Transverse colon (tissue), 4 donors: ENCODE measurements at regions not wholly inside any gene's neighbourhood (a gene's known extent, or its start where the extent isn't known, plus 50 kb on each side); places are given as distances from the start of the nearest gene placed in this dataset.

Source experiments
- DNase-seq: peaks from one replicate; pipeline ENCODE4 v3.0.0-alpha.2; 2019
- H3K27ac ChIP-seq, 4 donors: fragments of 200-600 bp; sonication (generic); 2 replicates each; pipeline ENCODE4 v1.5.1; 2016 to 2018; ENCODE audit warnings: inconsistent platforms in 4 of 4
- H3K27me3 ChIP-seq: fragments of 200-600 bp; sonication (generic); 2 replicates; pipeline ENCODE4 v1.5.1; 2017; ENCODE audit warnings: inconsistent platforms
- H3K36me3 ChIP-seq, 4 donors: fragments of 200-600 bp; sonication (generic); 2 replicates each; pipeline ENCODE4 v1.5.1; 2017 to 2019; ENCODE audit warnings: inconsistent platforms in 4 of 4
- H3K4me1 ChIP-seq, 4 donors: fragments of 200-600 bp; sonication (generic); 2 replicates each; pipeline ENCODE4 v1.5.1; 2017 to 2020; ENCODE audit warnings: inconsistent platforms in 4 of 4
- H3K4me3 ChIP-seq, 4 donors: fragments of 200-600 bp; sonication (generic); 1 replicate in 1 of 4; 2 replicates in 3 of 4; pipeline versions ENCODE4 v1.5.1 to v1.6.1; 2017 to 2019; ENCODE audit warnings: inconsistent platforms in 4 of 4
- H3K9me3 ChIP-seq, 2 donors: fragments of 200-600 bp; sonication (generic); 2 replicates each; pipeline ENCODE4 v1.5.1; 2017 to 2019; ENCODE audit warnings: inconsistent platforms in 2 of 2
- EP300 ChIP-seq: sonication (generic); formaldehyde crosslinking; IDR thresholded peaks from one replicate; pipeline ENCODE4 v1.6.1; 2017; ENCODE audit warnings: antibody characterized with exemption, low read depth
- POLR2A ChIP-seq: fragments of 450-650 bp; IDR thresholded peaks from one replicate; pipeline ENCODE4 v1.6.1; 2016; ENCODE audit warnings: antibody characterized with exemption, mild to moderate bottlenecking, moderate library complexity
- POLR2AphosphoS5 ChIP-seq, 3 donors: sonication (generic); formaldehyde crosslinking; IDR thresholded peaks; one replicate each; pipeline ENCODE4 v1.6.1; 2016; ENCODE audit warnings: antibody characterized with exemption in 3 of 3
- WGBS, 2 donors: methylation state at CpG; one replicate each; pipeline ENCODE4 v1.1.5; 2018; ENCODE audit warnings: low coverage in 1 of 2; 5-methylcytosine and 5-hydroxymethylcytosine counted together
- in situ Hi-C, 4 donors: fragments of 200-750 bp; cut with MboI; loops; one replicate each; pipeline versions ENCODE4 v1.15.0 to v1.15.1; 2017; ENCODE audit warnings: low sequenced_read_pairs in 3 of 4, low pct_ligation_motif_present in 1 of 4, low pct_unique_long_range_greater_than_20kb in 1 of 4
- intact Hi-C: fragments of 100-400 bp; cut with DNase I; formaldehyde crosslinking; loops from one replicate; pipeline ENCODE4 v1.15.1; 2023; ENCODE audit warnings: low total_unique reads
- TF ChIP-seq, protein P1 (sequence below), 5 experiments: fragments of 200-600 bp in 3 of 5; fragments of 450-650 bp in 2 of 5; sonication (generic) in 3 of 5; IDR thresholded peaks; 1 replicate in 2 of 5; 2 replicates in 3 of 5; pipeline ENCODE4 v1.5.1; 2016 to 2017; ENCODE audit warnings: antibody characterized with exemption in 5 of 5, inconsistent platforms in 3 of 5, mild to moderate bottlenecking in 2 of 5, moderate library complexity in 1 of 5

DNA sequence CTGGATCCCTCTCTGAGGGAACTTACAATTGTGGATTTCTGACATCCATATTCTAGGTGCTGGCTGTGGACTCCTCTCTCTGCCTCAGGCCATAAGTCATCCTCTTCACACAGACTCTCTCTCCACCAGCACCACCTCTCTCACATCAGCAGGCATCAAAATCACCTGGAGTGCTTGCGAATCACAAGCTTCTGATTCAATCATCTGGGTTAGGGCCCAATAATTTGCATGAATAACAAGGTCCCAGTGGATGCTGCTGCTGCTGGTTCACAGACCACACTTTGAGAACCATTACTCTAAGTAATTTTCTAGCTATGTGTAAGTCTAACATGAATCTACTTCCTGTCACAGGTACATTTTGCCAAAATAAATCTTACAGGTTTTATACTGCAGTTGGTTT lies 214.9 kb downstream of the DSEL start:
- H3K36me3 ChIP-seq, result no peaks in the 10 kb centered on the region
- intact Hi-C loops (no loop called here), in situ Hi-C loops (no loop called here)
- no peak overlapping the region for H3K27ac ChIP-seq
- no peak for DNase-seq
- H3K4me1 ChIP-seq, result peaks cover 0 to 3% (median 0%) of the 10 kb centered on the region in 4 donors
- H3K27me3 ChIP-seq, result no peaks in the 10 kb centered on the region
- TF ChIP-seq EP300 (no peak), POLR2AphosphoS5 (IDR thresholded peaks at IDR 0.05) (no peak), POLR2A (no peak)
- TF ChIP-seq, protein P1, sequence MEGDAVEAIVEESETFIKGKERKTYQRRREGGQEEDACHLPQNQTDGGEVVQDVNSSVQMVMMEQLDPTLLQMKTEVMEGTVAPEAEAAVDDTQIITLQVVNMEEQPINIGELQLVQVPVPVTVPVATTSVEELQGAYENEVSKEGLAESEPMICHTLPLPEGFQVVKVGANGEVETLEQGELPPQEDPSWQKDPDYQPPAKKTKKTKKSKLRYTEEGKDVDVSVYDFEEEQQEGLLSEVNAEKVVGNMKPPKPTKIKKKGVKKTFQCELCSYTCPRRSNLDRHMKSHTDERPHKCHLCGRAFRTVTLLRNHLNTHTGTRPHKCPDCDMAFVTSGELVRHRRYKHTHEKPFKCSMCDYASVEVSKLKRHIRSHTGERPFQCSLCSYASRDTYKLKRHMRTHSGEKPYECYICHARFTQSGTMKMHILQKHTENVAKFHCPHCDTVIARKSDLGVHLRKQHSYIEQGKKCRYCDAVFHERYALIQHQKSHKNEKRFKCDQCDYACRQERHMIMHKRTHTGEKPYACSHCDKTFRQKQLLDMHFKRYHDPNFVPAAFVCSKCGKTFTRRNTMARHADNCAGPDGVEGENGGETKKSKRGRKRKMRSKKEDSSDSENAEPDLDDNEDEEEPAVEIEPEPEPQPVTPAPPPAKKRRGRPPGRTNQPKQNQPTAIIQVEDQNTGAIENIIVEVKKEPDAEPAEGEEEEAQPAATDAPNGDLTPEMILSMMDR (IDR thresholded peaks at IDR 0.05), result no peak
- WGBS, 2 donors, result 94 to 100% methylated on average over 1 of the region's 1 CpG
- H3K4me3 ChIP-seq, result no peak overlapping the region
- no peaks in the 10 kb centered on the region for H3K9me3 ChIP-seq

DNA sequence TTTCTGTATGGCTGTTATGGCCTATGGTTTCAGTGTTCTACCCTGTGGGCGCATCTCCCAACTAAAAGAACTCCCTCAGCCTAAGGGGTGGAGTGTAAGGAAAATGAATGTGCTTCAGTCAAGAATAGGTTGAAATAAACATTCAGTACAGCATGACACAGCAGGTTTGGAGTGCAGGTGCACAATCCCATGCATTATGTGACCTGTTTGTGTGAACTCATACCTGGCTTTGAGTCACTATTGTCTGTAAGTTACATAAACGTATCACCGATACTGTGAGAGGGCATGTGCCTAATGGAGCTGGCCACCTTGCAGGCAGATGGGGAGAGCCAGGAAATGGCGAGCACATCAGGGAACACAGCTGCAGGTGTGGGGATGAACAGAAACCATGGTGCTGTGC lies 216.0 kb downstream of the DSEL start:
- Histone ChIP-seq H3K9me3 (no peaks in the 10 kb centered on the region), H3K4me1 (peaks cover 0 to 3% (median 0%) of the 10 kb centered on the region in 4 donors), H3K27ac (no peak overlapping the region), H3K36me3 (no peaks in the 10 kb centered on the region), H3K27me3 (no peaks in the 10 kb centered on the region), H3K4me3 (no peak overlapping the region)
- WGBS, 2 donors, result 87 to 97% methylated on average over 3 to 4 of the region's 4 CpGs
- intact Hi-C loops, result no loop called here
- no peak for DNase-seq
- TF ChIP-seq, protein P1 (IDR thresholded peaks at IDR 0.05), result no peak
- no peak for TF ChIP-seq POLR2A
- TF ChIP-seq POLR2AphosphoS5 (IDR thresholded peaks at IDR 0.05), result no peak
- no peak for TF ChIP-seq EP300
- in situ Hi-C loops, result no loop called here

DNA sequence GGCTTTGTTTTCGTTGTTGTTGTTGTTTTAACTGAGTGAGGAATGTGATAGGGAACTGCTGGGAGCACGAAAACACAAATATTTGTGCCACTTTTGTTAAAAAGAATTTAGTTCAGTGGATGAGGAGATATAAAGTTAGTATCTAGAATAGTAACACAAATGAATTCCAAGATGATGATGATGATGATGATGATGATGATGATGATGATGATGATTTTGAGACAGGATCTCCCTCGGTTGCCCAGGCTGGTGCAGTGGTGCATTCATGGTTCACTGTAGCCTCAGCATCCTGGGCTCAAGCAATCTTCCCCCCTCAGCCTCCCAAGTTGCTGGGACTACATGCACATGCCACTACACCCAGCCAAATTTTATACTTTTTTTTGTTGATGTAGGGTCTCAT lies 223.7 kb downstream of the DSEL start:
- no peak for DNase-seq
- Histone ChIP-seq H3K4me1 (no peaks in the 10 kb centered on the region), H3K9me3 (no peaks in the 10 kb centered on the region), H3K36me3 (no peaks in the 10 kb centered on the region), H3K27ac (no peak overlapping the region), H3K27me3 (no peaks in the 10 kb centered on the region), H3K4me3 (no peak overlapping the region)
- TF ChIP-seq POLR2AphosphoS5 (IDR thresholded peaks at IDR 0.05), result no peak
- TF ChIP-seq, protein P1 (IDR thresholded peaks at IDR 0.05), result no peak
- no peak for TF ChIP-seq EP300
- no peak for TF ChIP-seq POLR2A
- in situ Hi-C loops, result no loop called here
- WGBS, 2 donors, result 47 to 73% methylated on average over 2 to 3 of the region's 3 CpGs
- intact Hi-C loops, result no loop called here

DNA sequence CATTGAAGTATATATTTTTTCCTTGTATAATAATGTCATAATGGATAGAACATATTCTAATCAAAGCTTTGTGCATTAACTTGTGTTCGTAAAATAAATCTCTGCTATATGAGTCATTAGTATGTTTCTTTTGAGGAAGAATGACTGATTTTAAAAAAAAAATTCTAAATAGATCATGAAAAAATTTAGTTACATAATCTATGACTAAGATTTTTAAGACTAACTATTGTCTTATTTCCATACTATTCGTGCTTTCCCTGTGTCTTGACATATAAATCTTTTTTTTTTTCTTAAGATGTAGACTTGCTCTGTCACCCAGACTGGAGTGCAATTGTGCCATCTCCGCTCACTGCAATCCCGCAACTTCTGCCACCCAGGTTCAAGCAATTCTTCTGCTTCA lies 226.1 kb downstream of the DSEL start:
- Histone ChIP-seq H3K9me3 (no peaks in the 10 kb centered on the region), H3K27ac (no peak overlapping the region), H3K27me3 (no peaks in the 10 kb centered on the region), H3K4me1 (no peaks in the 10 kb centered on the region), H3K4me3 (no peak overlapping the region), H3K36me3 (no peaks in the 10 kb centered on the region)
- DNase-seq, result no peak
- WGBS, 2 donors, result 58 to 75% methylated on average over 4 of the region's 4 CpGs
- TF ChIP-seq POLR2AphosphoS5 (IDR thresholded peaks at IDR 0.05), result no peak
- no peak for TF ChIP-seq EP300
- TF ChIP-seq, protein P1 (IDR thresholded peaks at IDR 0.05), result no peak
- no peak for TF ChIP-seq POLR2A
- in situ Hi-C loops, result no loop called here
- intact Hi-C loops, result no loop called here
